Fibroblast of the aortic adventitia (primary cell): ENCODE measurements at regions not wholly inside any gene's neighbourhood (a gene's known extent, or its start where the extent isn't known, plus 50 kb on each side); places are given as distances from the start of the nearest gene placed in this dataset.

ENCODE experiments used
- DNase-seq: peaks from one replicate; pipeline ENCODE4 v3.0.0-alpha.2; 2010; ENCODE audit warnings: low read depth
- H3K4me3 ChIP-seq: 2 replicates; pipeline ENCODE4 v1.5.1; 2011; ENCODE audit warnings: low read depth, mild to moderate bottlenecking, control low read depth, low read length, moderate library complexity
- TF ChIP-seq, protein P1 (sequence below): IDR thresholded peaks from 2 replicates; pipeline ENCODE4 v1.5.1; 2011; ENCODE audit warnings: mild to moderate bottlenecking, low read length, control low read depth, inconsistent platforms; ENCODE audit not compliant: insufficient read depth

DNA sequence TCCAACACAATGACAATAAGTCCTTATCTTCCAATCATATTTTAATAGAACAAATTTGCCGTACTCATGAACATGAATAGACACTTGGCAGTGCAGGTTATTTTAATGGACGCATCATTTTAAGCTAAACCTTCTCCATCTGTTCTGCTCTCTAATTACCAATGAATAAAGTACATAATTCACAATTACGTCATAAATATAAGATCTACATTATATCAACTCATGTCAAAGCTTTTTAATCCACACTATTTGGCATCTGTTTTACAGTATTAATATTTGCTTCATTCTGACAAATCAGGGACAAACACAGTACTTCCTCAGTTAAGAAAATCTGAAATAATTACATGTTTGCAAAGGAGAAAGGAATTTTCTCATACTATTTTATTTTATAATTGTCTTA, 344.1 kb upstream of the DMAC1 start:
- TF ChIP-seq, protein P1, sequence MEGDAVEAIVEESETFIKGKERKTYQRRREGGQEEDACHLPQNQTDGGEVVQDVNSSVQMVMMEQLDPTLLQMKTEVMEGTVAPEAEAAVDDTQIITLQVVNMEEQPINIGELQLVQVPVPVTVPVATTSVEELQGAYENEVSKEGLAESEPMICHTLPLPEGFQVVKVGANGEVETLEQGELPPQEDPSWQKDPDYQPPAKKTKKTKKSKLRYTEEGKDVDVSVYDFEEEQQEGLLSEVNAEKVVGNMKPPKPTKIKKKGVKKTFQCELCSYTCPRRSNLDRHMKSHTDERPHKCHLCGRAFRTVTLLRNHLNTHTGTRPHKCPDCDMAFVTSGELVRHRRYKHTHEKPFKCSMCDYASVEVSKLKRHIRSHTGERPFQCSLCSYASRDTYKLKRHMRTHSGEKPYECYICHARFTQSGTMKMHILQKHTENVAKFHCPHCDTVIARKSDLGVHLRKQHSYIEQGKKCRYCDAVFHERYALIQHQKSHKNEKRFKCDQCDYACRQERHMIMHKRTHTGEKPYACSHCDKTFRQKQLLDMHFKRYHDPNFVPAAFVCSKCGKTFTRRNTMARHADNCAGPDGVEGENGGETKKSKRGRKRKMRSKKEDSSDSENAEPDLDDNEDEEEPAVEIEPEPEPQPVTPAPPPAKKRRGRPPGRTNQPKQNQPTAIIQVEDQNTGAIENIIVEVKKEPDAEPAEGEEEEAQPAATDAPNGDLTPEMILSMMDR, result no peak
- no peak for DNase-seq

DNA sequence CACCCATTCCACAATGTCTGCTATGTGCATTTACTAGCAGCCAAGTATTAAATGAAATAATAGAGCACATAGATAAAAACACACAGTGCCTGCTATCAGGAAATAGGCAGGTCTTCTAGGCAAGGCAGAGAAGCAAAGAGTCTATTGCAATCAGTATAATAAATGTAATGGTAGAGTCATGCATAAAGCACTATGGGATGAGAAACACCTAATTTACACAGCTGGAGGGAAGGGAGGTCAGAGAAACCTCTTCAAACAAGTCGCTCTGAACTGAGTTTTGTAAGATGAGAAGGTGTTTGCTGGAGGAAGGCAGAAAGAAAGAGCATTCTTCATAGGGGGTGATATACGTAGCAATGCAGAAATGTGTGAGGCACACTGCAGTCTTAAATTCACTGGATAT, 341.0 kb upstream of the DMAC1 start:
- no peak for DNase-seq
- no peak overlapping the region for H3K4me3 ChIP-seq
- TF ChIP-seq, protein P1, result no peak

More for the DNA sequence above, 344.1 kb upstream of the DMAC1 start:
- H3K4me3 ChIP-seq, result no peak overlapping the region

DNA sequence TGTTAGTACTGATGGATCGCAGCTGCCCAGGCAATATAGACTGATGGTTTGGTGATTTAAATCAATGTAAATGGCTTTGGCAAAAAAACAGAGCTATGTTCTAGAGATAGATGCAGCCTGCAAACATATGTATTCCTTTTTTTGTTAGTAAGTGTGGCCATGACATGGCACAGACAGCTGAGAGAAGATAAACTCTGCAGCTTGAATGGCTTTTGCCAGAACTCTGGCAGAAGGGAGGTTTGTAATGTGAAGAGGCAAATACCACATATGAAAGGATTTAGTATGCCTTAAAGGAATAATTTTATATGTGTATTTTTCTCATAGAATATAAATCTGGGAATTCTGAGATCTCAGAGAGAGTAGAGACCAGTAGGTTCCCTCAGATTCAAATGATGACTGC, 340.2 kb upstream of the DMAC1 start:
- TF ChIP-seq, protein P1, result no peak
- H3K4me3 ChIP-seq, result no peak overlapping the region
- DNase-seq, result no peak

DNA sequence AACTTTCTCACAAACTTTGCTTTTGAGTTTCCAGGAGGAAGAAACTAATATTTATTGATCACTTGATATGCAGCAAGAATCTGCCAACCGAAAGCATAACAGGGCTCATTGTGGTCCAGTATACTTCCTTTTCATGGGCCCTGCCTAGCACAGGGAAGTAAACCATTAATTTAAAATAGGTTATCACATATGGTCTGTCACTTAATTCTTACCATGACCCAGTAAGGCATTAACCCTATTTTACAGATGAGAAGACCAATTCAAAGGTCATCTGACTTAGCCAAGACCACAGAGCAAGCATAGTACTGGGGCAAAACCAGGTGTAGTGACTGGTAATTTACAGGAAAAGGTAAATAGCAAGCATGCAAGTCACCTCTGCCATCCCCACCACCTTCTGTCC, 336.9 kb upstream of the DMAC1 start:
- H3K4me3 ChIP-seq, result no peak overlapping the region
- no peak for DNase-seq
- TF ChIP-seq, protein P1, result no peak

DNA sequence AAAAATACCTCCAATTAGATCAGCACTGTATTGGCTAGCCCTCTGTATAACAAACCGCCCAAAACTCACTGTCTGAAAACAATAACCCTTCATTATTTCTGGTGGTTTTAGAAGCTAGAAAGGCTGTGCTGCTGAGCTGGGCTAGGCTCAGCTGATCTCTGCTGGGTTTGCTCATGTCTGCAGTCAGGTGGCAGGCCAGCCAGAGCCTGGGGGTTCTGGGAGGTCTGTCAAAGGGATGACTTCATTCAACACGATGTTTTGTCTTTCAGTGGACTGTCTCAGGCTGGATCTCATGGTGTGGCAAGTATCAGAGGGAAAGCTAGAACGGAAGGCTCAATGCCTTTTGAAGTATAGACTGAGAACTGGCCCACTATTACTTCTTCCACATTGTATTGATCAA, 335.1 kb upstream of the DMAC1 start:
- no peak for DNase-seq
- no peak overlapping the region for H3K4me3 ChIP-seq
- TF ChIP-seq, protein P1, result no peak

GRCh38 chr9:8133606-8134005, 334.0 kb upstream of the DMAC1 start:
- H3K4me3 ChIP-seq, result no peak overlapping the region
- no peak for DNase-seq
- TF ChIP-seq, protein P1, result no peak

GRCh38 chr9:8115570-8115969, 316.0 kb upstream of the DMAC1 start:
- TF ChIP-seq, protein P1, result no peak

More at GRCh38 chr9:8115570-8115969, 316.0 kb upstream of the DMAC1 start:
- no peak for DNase-seq
- no peak overlapping the region for H3K4me3 ChIP-seq
